WTC11 (cell line): ENCODE measurements at regions not wholly inside any gene's neighbourhood (a gene's known extent, or its start where the extent isn't known, plus 50 kb on each side); places are given as distances from the start of the nearest gene placed in this dataset.

Experiments used
- ATAC-seq: fragments of 200-7000 bp; cut with Tn5 transposase; 2 replicates; pipeline ENCODE4 v1.10.0; 2021; ENCODE audit warnings: mild to moderate bottlenecking, moderate library complexity
- CTCF ChIA-PET: fragments of 300-600 bp; sonication (Branson Sonifier 250); formaldehyde crosslinking; loops from one replicate; lab custom pipeline; 2021; ENCODE audit warnings: antibody characterized with exemption; lab: Charles Lee
- POLR2A ChIA-PET: fragments of 350-600 bp; sonication (Branson Sonifier 250); formaldehyde crosslinking; loops from one replicate; lab custom pipeline; 2021; ENCODE audit warnings: antibody characterized with exemption; lab: Charles Lee
- DNase-seq: peaks from one replicate; pipeline ENCODE4 v3.0.0; 2021; ENCODE audit warnings: low spot score
- H3K27ac Mint-ChIP-seq: 2 replicates; pipeline ENCODE4 v1.8.0; 2021; ENCODE audit warnings: mixed read lengths
- H3K27me3 Mint-ChIP-seq: 2 replicates; pipeline ENCODE4 v1.8.0; 2021; ENCODE audit warnings: low read depth, mild to moderate bottlenecking, moderate library complexity, mixed read lengths
- H3K36me3 Mint-ChIP-seq: 2 replicates; pipeline ENCODE4 v1.8.0; 2021; ENCODE audit warnings: mixed read lengths
- H3K4me1 Mint-ChIP-seq: 2 replicates; pipeline ENCODE4 v1.8.0; 2022; ENCODE audit warnings: mixed read lengths
- H3K4me3 Mint-ChIP-seq: 2 replicates; pipeline ENCODE4 v1.8.0; 2021; ENCODE audit warnings: mild to moderate bottlenecking, moderate library complexity, mixed read lengths
- H3K9me3 Mint-ChIP-seq: 2 replicates; pipeline ENCODE4 v1.8.0; 2021; ENCODE audit warnings: mixed read lengths
- CBFB ChIP-seq: sonication (generic); formaldehyde crosslinking; IDR thresholded peaks from 2 replicates; pipeline ENCODE4 v1.8.1; 2022; ENCODE audit warnings: mild to moderate bottlenecking, low read depth, missing genetic modification reagents
- ELF4 ChIP-seq: sonication (generic); formaldehyde crosslinking; IDR thresholded peaks from 2 replicates; pipeline ENCODE4 v1.8.1; 2022; ENCODE audit warnings: low read depth, mild to moderate bottlenecking, moderate library complexity, missing genetic modification reagents
- EMX1 ChIP-seq: fragments of 250-450 bp; sonication (Bioruptor Pico); IDR thresholded peaks from 2 replicates; pipeline ENCODE4 v1.8.0; 2021; ENCODE audit warnings: mild to moderate bottlenecking
- ESRRA ChIP-seq: sonication (generic); formaldehyde crosslinking; IDR thresholded peaks from 2 replicates; pipeline ENCODE4 v1.8.1; 2022; ENCODE audit warnings: mild to moderate bottlenecking, missing genetic modification reagents, borderline replicate concordance
- ETV6 ChIP-seq: sonication (generic); formaldehyde crosslinking; IDR thresholded peaks from 2 replicates; pipeline ENCODE4 v1.8.1; 2022; ENCODE audit warnings: mild to moderate bottlenecking, missing genetic modification reagents
- FOXJ3 ChIP-seq: sonication (generic); formaldehyde crosslinking; IDR thresholded peaks from 2 replicates; pipeline ENCODE4 v1.9.0; 2021; ENCODE audit warnings: missing genetic modification reagents, mild to moderate bottlenecking, borderline replicate concordance
- JUN ChIP-seq: sonication (generic); formaldehyde crosslinking; IDR thresholded peaks from 2 replicates; pipeline ENCODE4 v1.8.0; 2023; ENCODE audit warnings: mild to moderate bottlenecking, missing genetic modification reagents
- KAT7 ChIP-seq: sonication (generic); formaldehyde crosslinking; IDR thresholded peaks from 2 replicates; pipeline ENCODE4 v1.8.1; 2023; ENCODE audit warnings: missing genetic modification reagents, mild to moderate bottlenecking, borderline replicate concordance
- NFYB ChIP-seq: sonication (generic); formaldehyde crosslinking; conservative IDR thresholded peaks from 2 replicates; pipeline ENCODE4 v1.8.0; 2022; ENCODE audit warnings: low read depth, missing genetic modification reagents
- OVOL2 ChIP-seq: fragments of 250-450 bp; sonication (Bioruptor Pico); IDR thresholded peaks from 2 replicates; pipeline ENCODE4 v1.9.0; 2021; ENCODE audit warnings: mild to moderate bottlenecking, borderline replicate concordance
- SMAD4 ChIP-seq: sonication (generic); formaldehyde crosslinking; IDR thresholded peaks from 2 replicates; pipeline ENCODE4 v1.8.0; 2022; ENCODE audit warnings: mild to moderate bottlenecking, missing genetic modification reagents
- TEAD4 ChIP-seq: sonication (generic); formaldehyde crosslinking; IDR thresholded peaks from 2 replicates; pipeline ENCODE4 v1.8.0; 2022; ENCODE audit warnings: mild to moderate bottlenecking, missing genetic modification reagents
- TP53 ChIP-seq: sonication (generic); formaldehyde crosslinking; IDR thresholded peaks from 2 replicates; pipeline ENCODE4 v1.8.1; 2023; ENCODE audit warnings: mild to moderate bottlenecking, missing genetic modification reagents
- ZBTB21 ChIP-seq: sonication (generic); formaldehyde crosslinking; IDR thresholded peaks from 2 replicates; pipeline ENCODE4 v1.8.1; 2023; ENCODE audit warnings: mild to moderate bottlenecking, missing genetic modification reagents, borderline replicate concordance
- ZNF317 ChIP-seq: sonication (generic); formaldehyde crosslinking; IDR thresholded peaks from 2 replicates; pipeline ENCODE4 v1.8.1; 2023; ENCODE audit warnings: low read depth, mild to moderate bottlenecking, moderate library complexity, missing genetic modification reagents, borderline replicate concordance
- ZSCAN18 ChIP-seq: fragments of 250-450 bp; sonication (Bioruptor Pico); IDR thresholded peaks from 2 replicates; pipeline ENCODE4 v2.1.2; 2022; ENCODE audit warnings: mild to moderate bottlenecking, moderate library complexity
- TF ChIP-seq, protein P1 (sequence below): fragments of 250-450 bp; sonication (Bioruptor Pico); conservative IDR thresholded peaks from 2 replicates; pipeline ENCODE4 v1.9.0; 2021; ENCODE audit warnings: mild to moderate bottlenecking
- TF ChIP-seq, protein P2 (sequence below): fragments of 250-450 bp; sonication (Bioruptor Pico); IDR thresholded peaks from 2 replicates; pipeline ENCODE4 v1.9.0; 2021; ENCODE audit warnings: moderate library complexity, mild to moderate bottlenecking, inconsistent platforms, borderline replicate concordance
- TF ChIP-seq, protein P3 (sequence below): sonication (generic); formaldehyde crosslinking; IDR thresholded peaks from 2 replicates; pipeline ENCODE4 v1.8.1; 2022; ENCODE audit warnings: missing genetic modification reagents, borderline replicate concordance
- TF ChIP-seq, protein P4 (sequence below): fragments of 200-600 bp; IDR thresholded peaks from 2 replicates; pipeline ENCODE4 v1.8.0; 2022; ENCODE audit warnings: antibody characterized with exemption

DNA sequence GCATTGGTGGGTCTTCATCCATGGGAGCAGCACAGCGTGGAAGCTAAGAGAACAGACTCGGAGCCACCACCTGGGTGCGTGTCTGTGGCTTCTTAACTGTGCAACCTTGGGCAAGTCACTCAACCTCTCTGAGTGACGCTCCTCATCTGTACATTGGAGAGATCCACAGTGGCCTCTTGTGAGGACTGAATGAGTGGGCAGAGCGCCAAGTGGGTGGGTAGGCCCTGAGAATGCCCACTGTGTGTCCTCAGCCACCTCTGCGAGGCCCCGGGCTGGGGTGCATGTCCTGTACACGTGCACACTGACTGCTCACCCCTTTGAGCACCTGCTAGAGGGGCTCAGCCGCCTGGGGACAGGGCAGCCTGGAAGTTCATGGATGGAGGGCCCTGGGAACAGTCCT, 99.6 kb upstream of the PRR23E start (continued):
- TF ChIP-seq, protein P1, sequence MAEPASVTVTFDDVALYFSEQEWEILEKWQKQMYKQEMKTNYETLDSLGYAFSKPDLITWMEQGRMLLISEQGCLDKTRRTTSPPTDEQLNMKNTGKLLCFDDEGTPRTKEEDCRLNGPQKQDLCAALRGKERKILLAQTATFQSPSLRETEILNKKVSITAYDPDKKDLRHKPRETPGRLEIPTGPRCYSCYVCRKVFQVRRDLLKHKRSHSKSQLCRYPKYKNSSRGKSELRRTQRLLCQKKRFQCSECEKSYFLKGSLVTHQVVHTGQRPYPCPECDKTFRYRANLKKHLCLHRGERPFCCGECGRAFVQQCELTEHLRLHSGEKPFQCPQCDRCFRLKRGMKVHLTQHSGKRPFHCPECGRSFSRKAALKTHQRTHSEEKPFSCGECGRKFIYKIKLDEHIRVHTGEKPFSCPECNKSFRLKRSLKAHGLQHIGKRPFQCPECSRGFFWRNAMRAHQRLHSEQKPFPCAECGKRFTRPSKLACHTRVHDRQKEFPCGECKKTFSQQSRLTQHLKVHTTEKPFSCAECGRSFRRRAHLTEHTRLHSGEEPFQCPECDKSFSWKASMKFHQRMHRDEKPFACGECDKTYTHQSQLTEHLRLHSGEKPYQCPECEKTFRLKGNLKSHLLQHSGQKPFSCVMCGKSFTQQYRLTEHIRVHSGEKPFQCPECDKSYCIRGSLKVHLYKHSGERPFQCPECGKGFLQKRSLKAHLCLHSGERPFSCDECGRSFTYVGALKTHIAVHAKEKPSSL (CRISPR knock-in tag) = no peak
- TF ChIP-seq, protein P2, sequence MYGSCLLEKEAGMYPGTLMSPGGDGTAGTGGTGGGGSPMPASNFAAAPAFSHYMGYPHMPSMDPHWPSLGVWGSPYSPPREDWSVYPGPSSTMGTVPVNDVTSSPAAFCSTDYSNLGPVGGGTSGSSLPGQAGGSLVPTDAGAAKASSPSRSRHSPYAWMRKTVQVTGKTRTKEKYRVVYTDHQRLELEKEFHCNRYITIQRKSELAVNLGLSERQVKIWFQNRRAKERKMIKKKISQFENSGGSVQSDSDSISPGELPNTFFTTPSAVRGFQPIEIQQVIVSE (CRISPR knock-in tag) = no peak
- TF ChIP-seq OVOL2 (no peak), ESRRA (CRISPR knock-in tag) (no peak), TP53 (no peak)
- TF ChIP-seq, all 79 proteins: peak for 0

- H3K27me3 Mint-ChIP-seq = no peaks in the 10 kb centered on the region
- H3K4me1 Mint-ChIP-seq = no peaks in the 10 kb centered on the region
- ATAC-seq (no peak), DNase-seq (no peak)
- peaks cover 15% of the 10 kb centered on the region for H3K9me3 Mint-ChIP-seq
- POLR2A ChIA-PET = no interaction called here
- no peak overlapping the region for H3K27ac Mint-ChIP-seq
- TF ChIP-seq ETV6 (CRISPR knock-in tag) (no peak), JUN (no peak), ZNF317 (CRISPR knock-in tag) (no peak)
- TF ChIP-seq, protein P2 (CRISPR knock-in tag) = no peak
- CTCF ChIA-PET = no interaction called here
- H3K4me3 Mint-ChIP-seq = no peak overlapping the region
- peaks cover 7% of the 10 kb centered on the region for H3K36me3 Mint-ChIP-seq
Measured at GRCh38 chr3:127095774-127096173, 97.2 kb upstream of the PRR23E start.

GRCh38 chr3:127096256-127097071, 96.5 kb upstream of the PRR23E start:
- no peak for ATAC-seq
- DNase-seq = no peak
- Mint-ChIP-seq H3K4me1 (no peaks in the 10 kb centered on the region), H3K27ac (no peak overlapping the region), H3K36me3 (peaks cover 7% of the 10 kb centered on the region), H3K27me3 (no peaks in the 10 kb centered on the region), H3K9me3 (peaks cover 15% of the 10 kb centered on the region), H3K4me3 (no peak overlapping the region)
- no peak for TF ChIP-seq ELF4
- TF ChIP-seq, protein P3, sequence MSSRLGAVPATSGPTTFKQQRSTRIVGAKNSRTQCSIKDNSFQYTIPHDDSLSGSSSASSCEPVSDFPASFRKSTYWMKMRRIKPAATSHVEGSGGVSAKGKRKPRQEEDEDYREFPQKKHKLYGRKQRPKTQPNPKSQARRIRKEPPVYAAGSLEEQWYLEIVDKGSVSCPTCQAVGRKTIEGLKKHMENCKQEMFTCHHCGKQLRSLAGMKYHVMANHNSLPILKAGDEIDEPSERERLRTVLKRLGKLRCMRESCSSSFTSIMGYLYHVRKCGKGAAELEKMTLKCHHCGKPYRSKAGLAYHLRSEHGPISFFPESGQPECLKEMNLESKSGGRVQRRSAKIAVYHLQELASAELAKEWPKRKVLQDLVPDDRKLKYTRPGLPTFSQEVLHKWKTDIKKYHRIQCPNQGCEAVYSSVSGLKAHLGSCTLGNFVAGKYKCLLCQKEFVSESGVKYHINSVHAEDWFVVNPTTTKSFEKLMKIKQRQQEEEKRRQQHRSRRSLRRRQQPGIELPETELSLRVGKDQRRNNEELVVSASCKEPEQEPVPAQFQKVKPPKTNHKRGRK (CRISPR knock-in tag) = no peak
- POLR2A ChIA-PET = no interaction called here
- CTCF ChIA-PET = no interaction called here

DNA sequence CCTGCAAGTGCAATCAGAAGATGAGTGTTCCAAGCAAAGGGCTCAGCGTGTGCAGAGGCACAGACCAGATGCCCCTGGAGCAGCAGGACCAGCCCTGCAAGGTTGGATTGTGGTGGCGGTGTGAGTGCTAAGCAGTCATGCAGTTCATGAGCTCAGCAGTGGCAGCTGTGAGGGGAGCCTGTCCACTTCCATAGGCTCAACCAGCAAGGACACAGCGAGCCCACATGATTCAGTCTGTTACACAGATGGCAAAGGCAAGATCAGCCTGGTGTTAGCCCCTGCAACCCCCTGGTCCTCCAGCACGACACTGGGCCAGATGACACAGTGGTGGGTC, 95.9 kb upstream of the PRR23E start:
- Mint-ChIP-seq H3K4me1 (no peaks in the 10 kb centered on the region), H3K4me3 (no peak overlapping the region), H3K27ac (no peak overlapping the region), H3K27me3 (no peaks in the 10 kb centered on the region), H3K9me3 (peaks cover 15% of the 10 kb centered on the region), H3K36me3 (peaks cover 7% of the 10 kb centered on the region)
- POLR2A ChIA-PET = no interaction called here
- DNase-seq = no peak
- ATAC-seq = no peak
- no peak for TF ChIP-seq EMX1 (CRISPR knock-in tag)
- CTCF ChIA-PET = no interaction called here

DNA sequence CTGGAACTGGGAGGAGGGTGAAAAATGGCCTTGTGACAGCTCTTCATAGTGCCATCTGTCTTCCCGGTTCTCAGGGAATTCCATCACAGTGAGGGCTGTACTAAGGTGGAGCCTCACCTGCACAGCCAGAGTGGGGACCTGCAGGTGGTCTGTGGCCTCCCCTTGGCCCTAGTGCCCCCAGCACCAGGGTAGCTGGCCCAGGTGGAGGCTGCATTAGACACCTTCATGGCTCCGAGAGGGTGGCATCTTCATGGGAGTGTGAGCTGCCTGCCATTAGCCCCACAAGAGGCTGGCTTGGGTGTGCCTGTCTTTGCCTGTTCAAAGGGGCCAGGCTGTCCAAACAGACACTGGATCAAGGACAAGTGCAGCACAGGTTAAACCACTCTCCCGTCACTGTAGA, 95.5 kb upstream of the PRR23E start:
- H3K9me3 Mint-ChIP-seq = peaks cover 15% of the 10 kb centered on the region
- no peak overlapping the region for H3K4me3 Mint-ChIP-seq
- ChIA-PET CTCF (no interaction called here), POLR2A (no interaction called here)
- H3K27ac Mint-ChIP-seq = no peak overlapping the region
- H3K4me1 Mint-ChIP-seq = no peaks in the 10 kb centered on the region
- H3K27me3 Mint-ChIP-seq = no peaks in the 10 kb centered on the region
- no peak for DNase-seq
- ATAC-seq = no peak
- H3K36me3 Mint-ChIP-seq = peaks cover 7% of the 10 kb centered on the region
- TF ChIP-seq ZBTB21 (CRISPR knock-in tag) = no peak
- no peak for TF ChIP-seq TEAD4 (CRISPR knock-in tag)
- no peak for TF ChIP-seq ZSCAN18 (CRISPR knock-in tag)
- TF ChIP-seq KAT7 (CRISPR knock-in tag) = no peak
- no peak for TF ChIP-seq CBFB
- TF ChIP-seq, protein P4, sequence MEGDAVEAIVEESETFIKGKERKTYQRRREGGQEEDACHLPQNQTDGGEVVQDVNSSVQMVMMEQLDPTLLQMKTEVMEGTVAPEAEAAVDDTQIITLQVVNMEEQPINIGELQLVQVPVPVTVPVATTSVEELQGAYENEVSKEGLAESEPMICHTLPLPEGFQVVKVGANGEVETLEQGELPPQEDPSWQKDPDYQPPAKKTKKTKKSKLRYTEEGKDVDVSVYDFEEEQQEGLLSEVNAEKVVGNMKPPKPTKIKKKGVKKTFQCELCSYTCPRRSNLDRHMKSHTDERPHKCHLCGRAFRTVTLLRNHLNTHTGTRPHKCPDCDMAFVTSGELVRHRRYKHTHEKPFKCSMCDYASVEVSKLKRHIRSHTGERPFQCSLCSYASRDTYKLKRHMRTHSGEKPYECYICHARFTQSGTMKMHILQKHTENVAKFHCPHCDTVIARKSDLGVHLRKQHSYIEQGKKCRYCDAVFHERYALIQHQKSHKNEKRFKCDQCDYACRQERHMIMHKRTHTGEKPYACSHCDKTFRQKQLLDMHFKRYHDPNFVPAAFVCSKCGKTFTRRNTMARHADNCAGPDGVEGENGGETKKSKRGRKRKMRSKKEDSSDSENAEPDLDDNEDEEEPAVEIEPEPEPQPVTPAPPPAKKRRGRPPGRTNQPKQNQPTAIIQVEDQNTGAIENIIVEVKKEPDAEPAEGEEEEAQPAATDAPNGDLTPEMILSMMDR = no peak
- no peak for TF ChIP-seq FOXJ3 (CRISPR knock-in tag)
- no peak for TF ChIP-seq NFYB
- TF ChIP-seq SMAD4 (CRISPR knock-in tag) = no peak
